DMS114 treated with DMSO at 0.1 percent for 48 hours (cell line): ENCODE measurements at regions not wholly inside any gene's neighbourhood (a gene's known extent, or its start where the extent isn't known, plus 50 kb on each side); places are given as distances from the start of the nearest gene placed in this dataset.

ENCODE experiments used
- DNase-seq: peaks from one replicate; lab custom pipeline; 2025; ENCODE audit not compliant: unreplicated experiment; lab: John Stamatoyannopoulos, UW

- DNase-seq = no peak
These were observed 149.5 kb downstream of the RAP2B start for GRCh38 chr3:153311541-153311940.

DNA sequence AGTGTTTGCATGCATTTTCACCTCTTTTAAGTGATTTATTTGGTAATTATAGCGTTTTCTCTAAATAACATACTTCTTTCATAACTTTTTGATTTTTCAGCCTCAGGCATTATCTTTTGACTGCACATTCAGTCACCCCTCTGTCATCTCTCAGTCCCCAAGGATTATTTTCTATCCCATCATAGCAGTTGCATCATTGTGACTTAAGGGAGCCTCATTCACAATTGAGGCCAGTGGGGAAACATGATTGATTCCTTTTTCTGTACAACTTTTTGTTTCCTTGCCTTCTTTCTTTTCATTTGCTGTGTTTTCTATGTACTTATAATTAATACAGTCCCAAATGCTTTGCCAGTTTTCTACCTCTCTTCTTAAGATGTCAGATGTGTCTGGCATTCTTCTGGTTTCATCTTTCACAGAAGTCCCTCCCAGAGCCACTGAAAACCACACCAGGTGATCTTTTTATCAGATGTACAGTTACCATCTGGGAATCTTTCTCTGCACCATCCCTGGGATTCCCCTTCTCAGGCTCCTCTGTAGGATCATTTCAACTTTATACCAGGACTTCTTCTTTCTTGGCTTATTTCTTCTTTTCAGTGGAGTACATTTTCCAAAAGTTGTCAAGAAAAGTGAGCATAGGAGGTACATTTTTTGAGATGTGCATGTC is 151.4 kb downstream of the RAP2B start:
- no peak for DNase-seq

DNA sequence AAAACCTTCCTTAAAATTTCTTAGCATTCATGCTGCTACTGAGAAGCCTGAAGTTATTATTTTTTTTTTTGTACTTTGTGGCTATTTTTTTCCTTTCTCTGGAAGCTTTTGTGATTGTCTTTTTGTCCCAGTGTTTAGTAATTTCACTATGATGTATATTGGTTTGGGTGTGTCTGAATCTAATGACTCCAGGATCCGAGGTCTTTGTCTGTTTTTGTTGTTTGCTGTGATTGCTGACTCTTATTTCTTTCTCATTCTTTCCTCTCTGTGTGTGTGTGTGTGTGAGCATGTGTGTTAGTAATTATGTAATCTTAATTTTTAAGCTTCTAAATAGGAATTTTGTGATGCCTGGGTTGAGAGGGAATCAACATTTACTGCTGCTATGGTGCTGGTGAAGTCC is 152.0 kb downstream of the RAP2B start:
- DNase-seq = no peak

- no peak for DNase-seq
These were observed 153.8 kb downstream of the RAP2B start for GRCh38 chr3:153315781-153316180.

- no peak for DNase-seq
These were observed 157.9 kb downstream of the RAP2B start for GRCh38 chr3:153319705-153320554.

DNA sequence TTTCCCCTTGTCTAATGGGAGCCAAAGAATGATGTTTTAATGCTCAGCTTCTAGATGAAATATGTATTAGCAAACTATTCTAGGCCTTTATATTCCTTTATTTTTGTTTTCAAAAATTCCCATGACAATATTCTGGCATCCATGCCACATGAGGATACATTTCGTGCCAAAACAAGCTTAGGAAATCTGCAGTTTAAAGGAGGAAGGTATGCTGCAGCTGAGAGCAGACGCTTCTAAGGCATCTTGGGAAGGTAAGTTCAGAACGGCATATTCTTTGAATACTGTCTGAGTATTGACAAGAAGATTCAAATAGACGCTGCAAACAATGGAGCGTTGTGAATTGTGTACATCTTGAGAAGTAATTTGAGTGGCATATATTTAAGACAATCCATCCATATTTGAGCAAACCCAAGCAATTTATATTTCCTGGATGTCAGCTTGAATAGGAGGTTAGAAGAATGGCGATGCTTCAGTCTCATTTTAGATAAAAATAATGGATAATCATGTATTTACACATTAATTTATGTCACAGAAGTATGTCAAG is 158.6 kb downstream of the RAP2B start:
- no peak for DNase-seq

DNA sequence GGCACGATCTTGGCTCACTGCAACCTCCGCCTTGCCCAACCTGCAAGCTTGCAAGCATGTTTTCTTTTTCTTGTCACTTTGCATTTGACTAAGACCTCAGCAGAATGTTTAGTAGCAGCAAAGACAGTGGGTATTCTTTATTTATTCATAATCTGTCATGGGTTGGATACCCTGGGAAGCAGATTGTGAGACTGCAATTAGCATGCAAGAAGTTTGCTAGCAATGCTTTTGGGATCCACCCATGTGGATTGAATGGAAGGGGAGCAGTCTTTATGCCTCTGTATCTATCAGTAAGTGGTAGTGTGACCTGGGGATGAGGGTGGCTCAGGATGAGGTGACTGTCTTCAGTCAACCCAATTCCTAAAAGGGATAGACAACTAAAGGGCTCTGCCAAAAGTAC is 166.7 kb downstream of the RAP2B start:
- no peak for DNase-seq

DNA sequence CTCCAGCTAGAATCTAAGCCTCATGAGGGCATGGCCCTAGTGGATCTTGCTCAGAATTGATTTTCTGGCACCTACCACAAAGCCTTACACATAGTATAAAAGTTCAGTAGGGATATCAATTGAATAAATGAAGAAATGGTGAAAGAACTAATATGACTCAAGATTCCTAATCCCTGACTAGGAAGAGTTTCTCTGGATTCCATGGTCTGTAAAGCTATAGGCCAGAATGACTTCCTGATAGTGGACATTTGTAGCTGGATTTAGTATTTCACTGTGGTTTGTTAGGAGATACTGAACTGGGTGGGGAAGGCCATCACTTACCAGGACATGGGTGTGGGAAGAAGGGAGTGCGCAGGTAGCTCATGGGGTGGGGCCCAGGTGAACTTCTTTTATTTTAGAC is 168.9 kb downstream of the RAP2B start:
- DNase-seq = no peak

GRCh38 chr3:153331676-153332075 is 169.7 kb downstream of the RAP2B start:
- DNase-seq = no peak

GRCh38 chr3:153334558-153334957 is 172.5 kb downstream of the RAP2B start:
- DNase-seq = no peak

DNA sequence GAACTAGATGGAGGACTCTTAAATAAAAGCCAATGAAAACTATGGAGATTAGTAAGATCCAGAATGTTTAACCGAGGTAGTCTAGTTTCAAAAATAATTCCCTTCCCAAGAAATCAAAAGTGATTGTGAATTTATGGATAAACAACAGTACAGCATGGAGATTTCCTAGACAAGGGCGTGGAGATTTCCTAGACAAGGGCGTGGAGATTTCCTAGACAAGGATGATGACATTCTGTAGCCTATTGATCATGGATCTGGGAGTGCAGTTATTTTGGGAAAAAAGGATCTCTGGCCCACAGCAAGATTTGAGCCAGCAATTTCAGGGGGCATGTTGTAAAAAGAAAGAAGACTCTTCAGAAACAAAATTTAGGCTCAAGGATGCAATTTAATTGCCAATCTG is 175.3 kb downstream of the RAP2B start:
- DNase-seq = no peak

DNA sequence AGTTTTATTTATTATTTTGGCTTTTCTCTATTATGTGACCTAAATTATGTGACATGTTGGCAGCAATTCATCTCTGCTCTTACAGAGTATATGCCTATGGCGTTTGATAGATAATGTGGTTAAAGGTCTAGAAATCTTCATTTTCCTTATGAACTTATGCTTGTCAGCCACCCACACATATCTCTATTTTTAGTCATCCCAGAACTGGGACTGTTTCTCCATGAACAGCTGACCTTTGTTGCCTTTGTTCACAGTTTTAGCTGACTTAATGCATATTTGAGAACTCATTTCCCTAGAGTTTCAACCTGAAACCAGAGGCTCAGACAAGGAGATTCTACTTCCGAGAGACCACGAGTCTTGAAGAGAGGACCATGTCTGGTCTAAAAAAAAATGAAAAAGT is 176.5 kb downstream of the RAP2B start:
- no peak for DNase-seq

GRCh38 chr3:153339065-153339464 is 177.0 kb downstream of the RAP2B start:
- DNase-seq = no peak

DNA sequence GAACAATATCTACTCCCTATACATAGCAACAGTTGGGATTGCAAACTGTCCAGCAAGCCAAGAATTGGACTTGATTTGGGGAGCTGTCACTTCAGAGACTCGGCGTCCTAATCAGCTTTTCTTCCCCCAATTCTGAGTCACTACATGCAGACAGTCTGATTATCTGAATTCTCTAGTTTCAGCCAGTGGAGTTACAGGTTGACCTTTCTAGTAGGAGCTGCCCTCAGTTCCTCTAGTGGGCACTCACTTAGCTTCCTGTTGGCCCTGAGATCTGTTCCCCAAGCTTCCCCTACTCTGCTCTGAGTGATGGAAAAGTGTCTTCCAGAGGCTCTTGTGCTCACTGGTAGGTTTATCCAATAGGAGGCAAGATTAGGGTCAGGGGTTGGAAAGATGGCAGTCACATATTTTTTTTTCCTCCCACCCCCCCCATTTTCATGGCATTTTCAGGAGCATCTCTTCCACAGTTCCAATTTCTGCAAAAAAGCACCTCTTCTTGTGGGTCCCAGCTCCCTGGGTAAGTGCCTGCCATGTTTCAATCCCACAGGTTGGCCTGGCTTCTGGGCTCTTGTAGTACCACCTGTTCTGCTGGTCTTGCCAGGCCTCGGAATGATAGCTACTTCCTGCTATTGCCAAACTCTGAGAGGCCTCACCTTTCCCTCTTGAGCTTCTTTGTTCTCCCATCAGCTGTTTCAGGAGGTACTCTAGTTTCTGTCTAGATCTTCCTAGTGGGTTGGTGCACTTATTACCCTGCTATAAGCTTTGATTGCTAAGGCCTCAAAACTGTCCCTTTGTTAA is 182.2 kb downstream of the RAP2B start:
- DNase-seq = no peak

DNA sequence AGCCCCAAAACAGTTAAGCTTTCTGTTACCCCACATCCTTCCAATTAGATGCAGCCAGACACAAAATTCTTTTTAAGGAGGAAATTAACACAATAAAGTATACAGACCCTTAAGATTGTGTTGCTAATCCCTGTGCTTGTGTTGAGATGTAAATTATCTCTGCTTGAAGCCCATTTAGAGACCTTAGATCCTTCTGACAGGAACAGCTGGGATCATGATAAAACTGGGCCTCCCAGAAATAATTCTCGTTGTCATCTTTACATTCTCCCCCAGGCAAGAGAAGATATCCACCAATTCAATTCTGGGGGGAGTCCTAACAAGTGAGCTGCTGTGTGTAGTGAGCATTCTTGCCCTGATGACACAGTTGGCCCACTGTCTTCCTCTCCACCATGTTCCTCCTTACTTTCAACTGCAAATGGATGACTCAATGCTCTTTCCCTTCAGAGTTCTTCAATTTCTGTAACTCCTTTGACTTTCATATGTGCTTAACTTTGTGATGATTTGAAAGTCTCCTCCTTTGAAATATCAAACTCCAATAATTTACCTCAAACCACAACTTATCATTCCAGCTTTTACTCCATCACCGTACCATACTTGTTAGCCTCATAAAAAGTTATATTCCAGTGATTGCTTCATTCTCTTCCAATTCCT is 186.6 kb downstream of the RAP2B start:
- no peak for DNase-seq

DNA sequence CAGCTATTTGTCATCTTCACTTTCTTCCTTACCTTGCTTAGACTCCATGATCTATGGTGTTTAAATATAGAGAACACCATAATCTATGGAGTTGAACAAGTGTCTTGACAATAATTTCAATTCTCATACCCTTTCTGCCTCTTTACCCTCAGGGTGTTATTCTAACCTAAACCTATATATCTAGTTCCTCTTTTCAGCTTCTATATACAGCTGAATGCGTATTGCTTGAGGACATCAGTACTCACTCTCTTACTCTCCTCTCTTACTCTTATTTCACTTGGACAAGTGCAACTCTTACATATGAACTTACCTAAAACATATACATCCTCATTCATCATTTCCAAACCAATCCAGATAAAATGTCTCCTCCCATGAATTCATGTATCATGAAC is 187.1 kb downstream of the RAP2B start:
- no peak for DNase-seq

- DNase-seq = no peak
These were observed 188.4 kb downstream of the RAP2B start for GRCh38 chr3:153350420-153350819.

DNA sequence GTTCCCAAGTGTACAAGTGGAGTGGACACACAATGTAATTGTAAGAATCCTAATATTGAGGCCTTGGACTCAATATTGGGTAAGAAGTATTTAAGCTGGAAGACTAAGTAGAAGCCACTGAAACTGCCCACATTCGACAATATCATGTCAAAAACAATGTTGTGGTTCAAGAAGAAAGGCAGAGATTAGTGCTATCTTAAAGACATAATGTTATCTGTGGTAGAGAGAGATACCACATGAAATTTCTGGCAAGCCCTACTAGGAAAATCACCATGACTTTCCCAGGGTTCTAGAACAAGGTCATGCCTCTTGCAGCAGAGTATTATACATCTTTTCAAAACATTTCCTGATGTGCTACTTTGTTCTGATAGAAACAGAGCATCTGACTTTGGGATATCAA is 192.6 kb downstream of the RAP2B start:
- DNase-seq = no peak

DNA sequence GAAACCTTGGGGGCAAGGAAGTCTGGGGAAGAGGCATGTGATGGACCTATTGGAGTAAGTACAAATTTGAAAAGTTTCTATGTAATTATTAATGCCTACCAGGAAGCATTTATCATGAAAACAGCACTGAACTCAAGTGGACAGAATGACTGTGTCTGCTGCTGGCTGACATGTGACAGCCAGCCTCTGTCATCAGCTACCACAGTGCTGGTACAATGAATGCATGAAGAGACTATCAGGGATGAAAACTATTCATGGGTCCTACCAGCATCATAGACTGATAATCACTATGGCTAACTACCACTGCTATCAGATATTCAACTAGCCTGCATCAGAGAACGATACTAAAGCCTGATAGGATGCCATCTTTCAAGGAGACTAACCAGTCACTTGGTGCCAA is 193.5 kb downstream of the RAP2B start:
- DNase-seq = no peak

GRCh38 chr3:153356908-153357307 is 194.9 kb downstream of the RAP2B start:
- DNase-seq = no peak

- no peak for DNase-seq
These were observed 195.4 kb downstream of the RAP2B start for GRCh38 chr3:153357436-153357835.
